Right ventricle myocardium inferior (tissue), 1 donor: ENCODE measurements at regions not wholly inside any gene's neighbourhood (a gene's known extent, or its start where the extent isn't known, plus 50 kb on each side); places are given as distances from the start of the nearest gene placed in this dataset.
"Not testable (repeated sequence)": the region's sequence is repeated elsewhere in the genome, so short reads cannot be mapped to it uniquely, and the experiment has no call there.

Experiments used
- ATAC-seq: fragments of 200-7000 bp; cut with Tn5 transposase; one replicate; pipeline ENCODE4 v1.9.1; 2020; ENCODE audit warnings: mild to moderate bottlenecking, moderate library complexity
- DNase-seq: peaks from one replicate; pipeline ENCODE4 v3.0.0; 2021; ENCODE audit errors: missing footprints
- intact Hi-C: fragments of 100-400 bp; cut with DNase I; formaldehyde crosslinking; loops from one replicate; pipeline ENCODE4 v1.11.0; 2022
- donor health status: DM: no; HTN: yes; CAD: no; lungs with severe emphysema.

DNA sequence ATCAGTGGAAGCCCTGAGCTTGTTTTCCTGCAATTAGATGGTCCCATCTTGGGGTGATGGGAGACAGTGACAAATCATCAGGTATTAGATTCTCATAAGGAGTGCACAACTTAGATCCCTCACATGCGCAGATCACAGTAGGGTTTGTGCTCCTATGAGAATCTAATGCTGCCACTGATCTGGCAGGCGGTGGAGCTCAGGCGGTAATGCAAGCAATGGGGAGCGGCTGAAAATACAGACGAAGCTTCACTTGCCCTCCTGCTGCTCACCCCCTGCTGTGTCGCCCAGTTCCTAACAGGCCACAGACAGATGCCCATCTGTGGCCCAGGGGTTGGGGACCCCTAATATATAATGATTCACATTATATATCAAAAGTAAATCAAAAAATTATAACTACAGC lies 258.8 kb upstream of the USP15 start:
- intact Hi-C loops: no loop called here
- no peak for DNase-seq

DNA sequence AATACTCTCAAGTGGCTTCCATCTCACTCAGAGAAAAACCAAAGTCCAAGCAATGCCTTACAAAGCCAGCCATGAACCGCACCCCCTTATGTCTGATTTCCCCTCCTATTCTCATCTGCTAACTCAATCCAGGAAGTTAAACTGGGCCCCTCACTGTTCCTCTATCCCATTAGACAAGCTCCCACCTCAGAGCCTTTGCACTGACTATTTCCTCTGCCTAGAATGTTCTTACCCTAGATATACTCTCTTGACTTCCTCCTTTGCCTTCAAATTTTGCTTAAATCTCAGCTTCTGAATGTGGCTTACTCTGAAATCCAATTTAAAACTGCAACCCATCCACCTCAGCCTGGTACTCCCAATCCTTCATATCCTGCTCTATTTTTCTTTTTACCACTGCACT lies 257.0 kb upstream of the USP15 start:
- intact Hi-C loops: no loop called here
- ATAC-seq (no peak), DNase-seq (no peak)

More for the DNA sequence above, 258.8 kb upstream of the USP15 start:
- ATAC-seq: no peak

DNA sequence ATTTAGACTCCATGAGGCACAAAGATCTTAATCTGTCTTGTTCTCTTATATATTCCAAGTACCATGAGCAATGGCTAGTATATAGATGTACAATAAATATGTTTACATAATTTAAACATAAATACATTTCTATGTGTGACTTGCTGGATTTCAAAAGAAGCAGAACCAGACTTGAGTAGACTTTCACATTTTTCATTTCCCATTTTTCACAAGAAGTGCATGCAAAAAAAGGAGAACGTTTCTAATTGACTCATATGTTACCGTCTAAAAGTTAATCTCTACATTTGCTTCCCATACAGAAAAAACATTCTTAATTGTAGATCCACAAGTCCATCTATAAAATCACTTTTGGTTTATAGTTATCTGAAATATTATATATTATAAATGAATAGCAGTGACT lies 256.5 kb upstream of the USP15 start:
- DNase-seq (no peak), ATAC-seq (no peak)
- intact Hi-C loops: no loop called here

DNA sequence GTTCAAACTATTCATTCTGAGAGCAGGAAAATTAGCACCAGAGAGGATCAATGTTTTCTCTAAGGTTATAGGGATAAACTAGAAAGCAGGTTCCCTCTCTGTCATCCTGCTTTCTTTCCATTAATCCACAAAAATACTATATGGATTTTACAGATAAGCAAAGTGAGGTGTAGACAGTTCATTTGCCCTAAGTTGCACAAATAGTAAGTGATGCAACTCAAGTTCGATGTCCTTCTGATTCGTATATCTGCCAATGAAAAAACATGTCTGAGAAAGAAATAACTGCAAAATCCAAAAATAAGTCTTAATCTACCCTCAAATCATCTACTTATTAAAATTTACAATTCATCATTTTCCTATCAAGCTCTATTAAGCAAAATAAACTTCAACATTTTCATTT lies 254.6 kb upstream of the USP15 start:
- intact Hi-C loops: no loop called here
- DNase-seq (no peak), ATAC-seq (no peak)

DNA sequence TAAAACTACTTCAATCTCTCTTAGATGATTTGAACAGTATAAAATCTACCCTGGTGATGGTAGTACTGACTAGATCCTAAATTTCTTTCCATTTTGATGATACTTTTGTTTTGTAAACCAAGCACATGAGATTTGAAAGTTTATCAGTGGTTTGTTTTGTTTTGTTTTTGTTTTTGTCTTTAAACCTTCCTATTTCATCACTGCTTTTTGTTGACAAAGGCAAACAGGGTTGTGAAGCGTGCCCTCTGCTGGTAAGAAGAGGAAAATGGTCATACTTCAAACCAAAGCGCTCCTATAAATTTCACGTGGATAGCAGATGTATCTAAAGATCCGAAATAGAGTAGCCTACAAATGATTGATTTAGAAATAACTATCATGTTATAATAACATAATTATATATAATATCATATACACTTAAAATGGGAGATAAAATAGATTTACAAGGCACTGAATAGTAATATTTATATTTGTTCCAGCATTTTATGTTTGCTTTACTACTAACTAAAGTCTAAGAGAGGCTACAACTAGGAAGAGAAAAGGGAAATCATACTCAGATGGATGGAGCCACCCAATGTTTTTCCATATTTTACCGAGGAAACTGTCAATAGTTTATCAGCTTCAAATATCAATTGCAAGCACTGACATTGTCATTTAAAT lies 254.0 kb upstream of the USP15 start:
- ATAC-seq (no peak), DNase-seq (no peak)
- intact Hi-C loops: no loop called here

DNA sequence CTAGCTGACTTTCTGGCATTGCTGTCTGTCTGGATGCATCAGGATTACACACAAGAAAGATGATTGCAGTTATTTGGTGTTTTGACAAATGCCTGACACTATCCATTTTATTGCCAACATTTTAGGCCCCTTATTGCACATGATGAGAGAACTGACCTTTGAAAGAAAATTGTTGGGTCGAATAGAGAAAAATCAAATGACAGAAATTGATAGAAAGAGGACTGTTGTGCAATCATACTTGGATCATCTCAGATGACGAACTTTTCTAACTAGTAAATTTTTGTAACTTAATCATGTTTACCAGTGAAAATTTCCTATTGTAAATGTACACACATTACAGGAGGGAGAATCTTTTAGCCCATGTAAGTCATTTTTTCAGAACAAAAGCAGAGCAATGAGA lies 251.5 kb upstream of the USP15 start:
- no peak for DNase-seq
- intact Hi-C loops: no loop called here
- no peak for ATAC-seq

DNA sequence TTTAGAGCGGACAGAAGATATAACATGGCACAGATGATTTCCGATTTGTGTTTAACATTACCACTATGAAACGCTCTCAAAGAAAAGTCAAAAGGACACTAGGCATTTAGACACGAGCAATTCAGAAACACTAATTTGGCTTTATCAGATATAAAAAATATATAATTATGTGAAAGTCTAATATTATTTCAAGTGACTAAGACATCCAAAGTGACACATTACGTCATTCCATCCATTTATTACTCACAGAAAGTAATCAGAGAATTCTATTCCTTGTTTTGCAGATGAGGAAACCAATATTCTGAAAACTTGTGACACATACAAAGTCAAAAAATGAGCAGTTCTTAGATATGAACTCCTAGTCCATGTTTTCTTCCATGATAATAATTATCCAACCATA lies 250.8 kb upstream of the USP15 start:
- intact Hi-C loops: no loop called here
- ATAC-seq: no peak

DNA sequence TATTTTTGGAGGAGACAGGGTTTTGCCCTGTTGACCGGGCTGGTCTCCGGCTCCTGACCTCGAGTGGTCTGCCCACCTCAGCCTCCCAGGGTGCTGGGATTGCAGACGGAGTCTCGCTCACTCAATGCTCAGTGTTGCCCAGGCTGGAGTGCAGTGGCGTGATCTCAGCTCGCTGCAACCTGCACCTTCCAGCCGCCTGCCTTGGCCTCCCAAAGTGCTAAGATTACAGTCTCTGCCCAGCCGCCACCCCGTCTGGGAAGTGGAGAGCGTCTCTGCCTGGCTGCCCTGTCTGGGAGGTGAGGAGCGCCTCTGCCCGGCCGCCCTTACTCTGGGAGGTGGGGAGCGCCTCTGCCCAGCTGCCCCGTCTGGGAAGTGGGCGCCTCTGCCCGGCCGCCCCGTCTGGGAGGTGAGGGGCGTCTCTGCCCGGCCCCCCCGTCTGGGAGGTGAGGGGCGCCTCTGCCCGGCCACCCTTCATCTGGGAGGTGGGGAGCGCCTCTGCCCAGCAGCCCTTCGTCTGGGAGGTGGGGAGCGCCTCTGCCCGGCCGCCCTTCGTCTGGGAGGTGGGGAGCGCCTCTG lies 249.8 kb upstream of the USP15 start:
- intact Hi-C loops, ATAC-seq, DNase-seq: not testable (repeated sequence)

More for the DNA sequence above, 250.8 kb upstream of the USP15 start:
- no peak for DNase-seq

DNA sequence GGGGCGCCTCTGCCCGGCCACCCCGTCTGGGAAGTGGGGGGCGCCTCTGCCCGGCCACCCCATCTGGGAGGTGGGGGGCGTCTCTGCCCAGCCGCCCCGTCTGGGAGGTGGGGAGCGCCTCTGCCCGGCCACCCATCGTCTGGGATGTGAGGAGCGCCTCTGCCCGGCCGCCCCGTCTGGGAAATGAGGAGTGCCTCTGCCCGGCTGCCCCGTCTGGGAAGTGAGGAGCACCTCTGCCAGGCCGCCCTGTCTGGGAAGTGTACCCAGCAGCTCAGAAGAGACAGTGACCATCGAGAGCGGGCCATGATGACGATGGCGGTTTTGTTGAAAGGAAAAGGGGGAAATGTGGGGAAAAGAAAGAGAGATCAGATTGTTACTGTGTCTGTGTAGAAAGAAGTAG lies 249.2 kb upstream of the USP15 start:
- DNase-seq: peak; percentile 31
- intact Hi-C loops, ATAC-seq: not testable (repeated sequence)

DNA sequence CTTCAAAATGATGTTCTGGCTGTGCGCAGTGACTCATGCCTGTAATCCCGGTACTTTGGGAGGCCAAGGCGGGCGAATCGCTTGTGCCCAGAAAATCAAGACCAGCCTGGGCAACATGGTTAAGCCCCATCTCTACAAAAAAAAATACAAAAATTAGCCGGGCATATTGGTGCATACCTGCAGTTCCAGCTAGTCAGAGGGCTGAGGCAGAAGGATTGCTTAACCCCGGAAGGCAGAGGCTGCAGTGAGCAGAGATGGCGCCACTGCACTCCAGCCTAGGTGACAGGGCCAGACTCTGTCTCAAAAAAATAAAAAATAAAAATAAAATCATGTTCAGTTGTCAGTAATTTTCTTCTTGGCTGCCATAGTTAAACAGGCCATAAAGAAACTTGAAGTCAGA lies 245.9 kb upstream of the USP15 start:
- intact Hi-C loops: no loop called here
- ATAC-seq (no peak), DNase-seq (no peak)

DNA sequence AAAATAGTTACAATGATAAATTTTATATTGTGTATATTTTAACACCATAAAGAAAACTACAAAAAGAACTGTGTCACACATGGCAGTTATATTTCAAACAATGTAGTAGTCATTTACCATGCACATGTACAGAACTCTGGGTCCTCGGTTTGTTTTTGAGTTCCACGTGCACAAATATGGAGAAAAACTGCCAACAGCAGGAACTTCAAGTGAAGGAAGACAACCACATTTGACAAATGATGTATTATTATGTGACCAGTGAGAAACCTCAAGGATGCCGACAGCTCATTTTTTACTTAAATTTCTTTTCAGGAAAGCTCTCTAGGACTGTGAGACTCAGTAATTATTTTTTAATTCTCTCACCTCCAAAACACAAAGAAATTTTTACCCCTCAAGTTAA lies 244.2 kb upstream of the USP15 start:
- ATAC-seq (no peak), DNase-seq (no peak)
- intact Hi-C loops: no loop called here

DNA sequence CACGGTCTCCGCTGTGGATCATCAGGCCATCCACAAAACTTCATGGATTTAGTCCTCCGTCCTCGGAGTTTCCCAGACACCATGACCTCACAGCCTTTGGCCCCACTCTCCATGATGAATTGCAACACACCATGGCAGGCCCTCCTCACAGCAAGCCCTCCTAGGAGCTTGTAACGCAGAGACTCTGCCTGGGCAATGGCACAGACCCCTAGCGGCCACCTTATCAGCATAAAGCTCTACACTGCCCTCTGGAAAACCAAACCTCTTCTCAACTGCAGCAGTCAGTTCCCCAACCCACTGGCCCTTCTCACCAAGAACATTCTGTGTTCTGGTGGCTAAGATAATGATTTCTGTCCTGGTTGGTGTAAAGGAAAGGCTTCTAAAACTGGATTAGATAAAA lies 238.4 kb upstream of the USP15 start:
- intact Hi-C loops: no loop called here
- DNase-seq (no peak), ATAC-seq (no peak)

DNA sequence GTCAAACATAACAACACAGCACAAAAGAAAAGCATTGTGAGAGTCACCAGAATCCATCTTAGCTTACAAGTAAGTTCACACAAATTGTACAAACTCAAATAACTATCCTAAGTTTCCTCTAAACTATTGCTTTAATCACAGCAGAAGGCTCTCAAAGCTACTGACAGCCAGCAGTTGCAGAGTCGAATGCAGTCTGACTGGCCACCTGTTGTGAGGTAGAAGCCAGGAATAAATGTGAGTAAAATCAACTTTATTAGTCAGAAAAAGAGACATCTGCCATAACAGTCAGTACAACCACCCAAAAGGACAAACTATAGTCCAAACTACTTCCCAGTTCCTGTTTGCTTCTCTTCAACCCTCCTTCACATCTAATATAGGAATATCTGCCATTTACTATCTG lies 231.7 kb upstream of the USP15 start:
- intact Hi-C loops: no loop called here
- ATAC-seq (no peak), DNase-seq (no peak)

DNA sequence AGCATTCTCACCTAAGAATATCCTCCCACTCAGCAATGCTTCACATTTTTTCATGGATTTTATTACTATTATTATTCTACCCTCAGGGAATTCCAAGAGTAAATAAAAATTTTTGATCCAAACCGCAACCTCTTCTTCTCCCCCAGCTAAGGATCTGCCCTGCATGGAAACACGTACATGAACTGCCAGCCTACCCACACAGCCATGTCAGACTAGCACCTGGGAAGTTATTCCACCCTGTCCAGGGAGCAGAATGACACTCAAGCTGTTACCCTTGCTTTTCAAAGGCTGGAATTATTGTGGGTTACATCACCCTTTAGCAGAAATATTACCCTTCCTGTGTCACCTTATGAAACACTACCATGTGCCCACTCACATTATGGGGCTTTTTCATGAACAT lies 227.3 kb upstream of the USP15 start:
- intact Hi-C loops: no loop called here
- no peak for ATAC-seq

DNA sequence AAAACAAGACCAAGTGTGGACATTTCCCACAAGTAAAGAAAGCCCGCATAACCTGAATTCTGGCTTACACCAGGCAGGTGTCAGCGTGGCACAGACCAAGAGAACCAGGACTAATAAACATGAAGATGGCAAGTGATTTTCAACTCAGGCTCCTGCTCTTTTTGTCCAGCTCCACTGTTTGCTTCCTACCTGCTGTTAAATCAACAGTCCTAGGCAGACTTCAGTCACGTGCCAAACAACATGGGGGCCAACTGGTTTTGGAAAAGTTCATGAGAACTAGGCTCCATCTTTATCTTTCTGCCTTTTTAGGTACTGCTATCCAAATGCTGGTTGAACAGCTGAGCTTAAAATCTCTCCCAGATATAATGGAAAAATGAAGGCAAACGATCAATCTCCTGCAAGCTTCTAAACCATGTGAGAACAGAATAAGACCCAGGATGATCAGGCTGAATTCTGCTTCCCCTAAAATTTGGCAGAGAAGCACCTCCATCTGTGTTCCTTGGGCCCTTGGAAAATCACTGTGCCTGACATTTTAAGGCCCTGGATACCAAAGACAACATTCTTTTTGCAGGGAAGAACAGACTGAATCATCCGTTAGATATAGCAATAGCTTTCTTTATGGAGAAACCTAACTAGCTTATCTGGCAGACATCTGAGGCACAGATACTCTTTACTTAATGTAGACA lies 215.6 kb upstream of the USP15 start:
- DNase-seq (no peak), ATAC-seq (no peak)
- intact Hi-C loops: no loop called here

More for the DNA sequence above, 227.3 kb upstream of the USP15 start:
- no peak for DNase-seq

DNA sequence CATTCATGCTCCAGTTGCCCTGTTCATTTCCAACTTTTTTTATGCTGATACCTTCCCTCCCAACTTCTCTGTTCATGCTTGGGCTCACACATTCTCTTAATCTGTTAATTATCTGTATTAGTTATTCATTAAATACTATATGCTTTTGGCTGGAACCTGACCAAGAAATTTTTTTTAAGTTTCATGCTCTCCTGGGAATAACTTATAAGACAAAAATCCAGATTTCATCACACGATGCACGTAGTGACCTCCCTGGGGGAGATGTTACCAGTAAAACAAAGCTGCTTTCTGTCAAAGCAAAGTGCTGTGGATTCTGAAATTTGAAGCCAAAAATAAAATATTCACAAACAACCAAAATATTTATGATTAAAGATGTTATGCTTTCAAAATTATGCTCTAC lies 215.0 kb upstream of the USP15 start:
- no peak for DNase-seq
- ATAC-seq: no peak
- intact Hi-C loops: no loop called here

DNA sequence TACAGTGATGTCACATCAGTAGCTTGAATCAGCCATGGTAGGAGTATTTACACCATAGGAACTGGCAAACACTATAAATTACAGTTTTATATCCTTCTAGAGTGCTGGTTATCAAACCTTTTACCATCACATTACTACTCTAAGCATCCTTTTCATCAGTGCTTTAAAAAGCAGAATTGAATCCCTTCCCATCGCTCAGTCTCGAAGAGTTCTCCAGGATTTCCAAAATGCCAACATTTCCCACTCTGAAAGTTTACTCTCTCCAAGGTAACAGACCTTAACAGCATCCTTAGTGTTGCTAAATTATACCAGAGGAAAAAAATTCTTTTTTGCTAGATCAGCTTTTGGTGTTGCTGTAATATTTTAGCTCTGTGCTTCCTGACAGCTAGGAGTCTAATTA lies 209.4 kb upstream of the USP15 start:
- DNase-seq: no peak
- intact Hi-C loops: no loop called here
- ATAC-seq: no peak

DNA sequence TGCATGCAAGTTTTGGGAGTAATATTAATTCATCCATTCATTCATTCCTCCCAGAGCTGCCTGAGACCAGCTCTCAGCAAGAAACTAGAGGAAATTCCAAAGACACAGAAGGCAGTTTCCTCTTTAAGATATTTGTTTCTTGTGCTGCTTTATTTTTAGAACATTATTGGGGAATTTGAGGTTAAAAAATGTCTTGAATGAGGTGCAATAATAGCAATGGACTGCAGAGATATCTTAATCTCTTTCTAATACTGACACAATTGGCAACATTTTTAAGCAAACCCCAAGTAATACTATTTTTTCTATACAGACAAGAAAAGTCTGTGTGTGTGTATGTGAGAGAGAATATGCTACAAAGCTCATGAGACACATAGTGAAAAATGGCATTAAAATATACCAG lies 190.2 kb upstream of the USP15 start:
- intact Hi-C loops: no loop called here
- DNase-seq (no peak), ATAC-seq (no peak)

DNA sequence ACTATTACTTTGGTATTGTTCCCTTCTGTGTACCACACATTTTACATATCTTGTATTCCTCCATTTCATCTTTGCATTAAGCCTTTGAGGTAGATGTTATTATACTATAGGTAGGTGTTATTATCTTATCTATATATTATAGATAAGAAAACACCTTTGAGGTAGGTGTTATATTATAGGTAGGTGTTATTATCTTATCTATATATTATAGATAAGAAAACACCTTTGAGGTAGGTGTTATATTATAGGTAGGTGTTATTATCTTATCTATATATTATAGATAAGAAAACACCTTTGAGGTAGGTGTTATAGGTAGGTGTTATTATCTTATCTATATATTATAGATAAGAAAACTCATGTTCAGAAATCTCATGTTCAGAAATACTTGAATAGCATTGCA lies 187.0 kb upstream of the USP15 start:
- ATAC-seq, intact Hi-C loops, DNase-seq: not testable (repeated sequence)

DNA sequence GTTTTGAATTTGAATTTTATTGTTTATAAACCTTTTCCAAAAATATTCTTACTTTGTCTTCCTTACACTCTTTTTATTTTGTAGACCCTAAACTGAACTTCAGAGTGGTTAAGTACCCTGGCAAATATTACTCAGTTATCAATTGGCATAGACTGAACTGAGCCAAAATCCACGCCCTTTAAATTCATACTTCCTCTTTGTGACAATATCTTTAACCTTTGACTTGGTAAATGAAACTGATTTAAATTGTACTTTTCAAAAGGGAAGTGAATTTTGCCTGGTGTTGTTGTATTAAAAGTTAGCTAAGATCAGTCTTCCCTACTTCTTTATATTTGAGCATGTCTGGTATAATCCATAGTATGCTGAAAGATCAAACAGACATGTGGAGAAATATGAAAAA lies 184.3 kb upstream of the USP15 start:
- intact Hi-C loops: no loop called here
- ATAC-seq (no peak), DNase-seq (no peak)

DNA sequence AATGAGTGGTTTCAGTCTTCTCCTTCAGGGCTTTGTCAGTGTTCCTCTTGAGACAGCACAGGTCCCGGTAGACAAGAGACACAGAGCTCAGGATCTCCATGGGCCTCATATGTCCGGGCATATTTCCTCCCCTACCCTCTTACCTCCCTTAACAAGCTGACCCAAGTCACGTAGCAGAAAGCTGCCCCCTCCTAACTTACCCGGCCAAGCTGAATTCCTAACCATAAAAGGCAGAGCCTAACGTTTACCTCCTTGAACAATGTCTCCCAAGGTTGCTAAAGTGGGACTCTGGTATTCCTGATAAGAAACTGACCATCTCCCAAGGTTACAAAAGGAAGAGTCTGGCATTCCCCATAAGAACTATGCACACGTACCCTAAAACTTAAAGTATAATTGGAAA lies 182.2 kb upstream of the USP15 start:
- intact Hi-C loops: no loop called here
- DNase-seq: no peak
- ATAC-seq: no peak
